Body of pancreas (tissue), 4 donors: ENCODE measurements at regions not wholly inside any gene's neighbourhood (a gene's known extent, or its start where the extent isn't known, plus 50 kb on each side); places are given as distances from the start of the nearest gene placed in this dataset.

Source experiments
- POLR2A ChIP-seq, 3 donors: fragments of 450-650 bp; IDR thresholded peaks; one replicate each; pipeline ENCODE4 v1.6.1; 2016; ENCODE audit warnings: antibody characterized with exemption in 3 of 3, mild to moderate bottlenecking in 2 of 3
- TF ChIP-seq, protein P1 (sequence below), 7 experiments: fragments of 450-650 bp in 4 of 7; fragments of 200-600 bp in 3 of 7; sonication (generic) in 3 of 7; IDR thresholded peaks; one replicate each; pipeline ENCODE4 v1.5.1; 2016 to 2019; ENCODE audit warnings: antibody characterized with exemption in 7 of 7

- TF ChIP-seq, protein P1, sequence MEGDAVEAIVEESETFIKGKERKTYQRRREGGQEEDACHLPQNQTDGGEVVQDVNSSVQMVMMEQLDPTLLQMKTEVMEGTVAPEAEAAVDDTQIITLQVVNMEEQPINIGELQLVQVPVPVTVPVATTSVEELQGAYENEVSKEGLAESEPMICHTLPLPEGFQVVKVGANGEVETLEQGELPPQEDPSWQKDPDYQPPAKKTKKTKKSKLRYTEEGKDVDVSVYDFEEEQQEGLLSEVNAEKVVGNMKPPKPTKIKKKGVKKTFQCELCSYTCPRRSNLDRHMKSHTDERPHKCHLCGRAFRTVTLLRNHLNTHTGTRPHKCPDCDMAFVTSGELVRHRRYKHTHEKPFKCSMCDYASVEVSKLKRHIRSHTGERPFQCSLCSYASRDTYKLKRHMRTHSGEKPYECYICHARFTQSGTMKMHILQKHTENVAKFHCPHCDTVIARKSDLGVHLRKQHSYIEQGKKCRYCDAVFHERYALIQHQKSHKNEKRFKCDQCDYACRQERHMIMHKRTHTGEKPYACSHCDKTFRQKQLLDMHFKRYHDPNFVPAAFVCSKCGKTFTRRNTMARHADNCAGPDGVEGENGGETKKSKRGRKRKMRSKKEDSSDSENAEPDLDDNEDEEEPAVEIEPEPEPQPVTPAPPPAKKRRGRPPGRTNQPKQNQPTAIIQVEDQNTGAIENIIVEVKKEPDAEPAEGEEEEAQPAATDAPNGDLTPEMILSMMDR (IDR thresholded peaks at IDR 0.05), result no peak
- no peak for TF ChIP-seq POLR2A (IDR thresholded peaks at IDR 0.05)
Measured at GRCh38 chrX:8090482-8090881, 80.6 kb downstream of the VCX2 start.
